Vagina (tissue), 2 donors: ENCODE measurements at regions not wholly inside any gene's neighbourhood (a gene's known extent, or its start where the extent isn't known, plus 50 kb on each side); places are given as distances from the start of the nearest gene placed in this dataset.

Source experiments
- POLR2A ChIP-seq, 2 donors: fragments of 450-650 bp; IDR thresholded peaks; one replicate each; pipeline ENCODE4 v1.6.1; 2017; ENCODE audit warnings: antibody characterized with exemption in 2 of 2, mild to moderate bottlenecking in 2 of 2, moderate library complexity in 2 of 2
- TF ChIP-seq, protein P1 (sequence below), 3 experiments: fragments of 450-650 bp in 2 of 3; fragments of 200-600 bp in 1 of 3; sonication (generic) in 1 of 3; IDR thresholded peaks; one replicate each; pipeline ENCODE4 v1.5.1; 2017 to 2019; ENCODE audit warnings: antibody characterized with exemption in 3 of 3, mild to moderate bottlenecking in 2 of 3, moderate library complexity in 2 of 3

DNA sequence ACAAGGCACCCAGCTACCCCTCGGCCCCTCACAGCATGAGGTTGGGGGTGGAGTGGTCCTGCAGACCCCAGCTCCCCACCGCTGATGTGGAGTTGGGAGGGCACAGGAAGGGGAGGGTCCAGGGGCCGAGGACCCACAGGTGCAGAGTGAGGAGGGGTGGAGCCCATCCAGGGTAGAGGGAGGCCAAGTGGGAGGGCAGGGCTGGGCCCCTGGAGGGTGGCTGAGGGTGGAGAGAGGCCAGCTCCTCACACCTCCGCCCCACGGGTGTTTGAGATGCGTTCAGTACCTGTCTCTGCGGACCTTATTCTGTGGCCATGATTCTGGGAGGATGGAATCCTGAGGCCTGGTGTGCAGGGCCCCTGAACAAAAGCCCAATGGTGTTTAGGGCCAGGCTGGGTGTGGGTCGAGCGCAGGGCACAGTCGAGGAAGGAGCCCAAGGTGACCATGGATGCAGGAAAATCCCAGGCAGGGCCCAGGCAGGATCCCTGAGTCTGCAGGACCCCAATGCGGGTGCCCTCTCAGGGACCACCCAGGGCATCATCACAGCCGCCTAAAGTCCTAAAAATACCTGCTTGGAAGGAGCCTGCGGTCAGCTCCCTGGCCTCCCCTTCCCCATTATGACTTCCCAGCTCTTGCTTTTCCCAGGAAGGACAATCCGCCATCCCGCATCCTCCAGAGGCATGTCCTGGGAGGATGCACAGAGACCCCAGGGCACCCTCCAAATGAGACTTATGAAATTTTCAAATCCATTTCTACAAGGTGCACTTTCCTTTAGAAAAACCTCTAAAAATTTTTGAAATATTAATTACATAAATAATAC lies 377.1 kb upstream of the SFSWAP start:
- TF ChIP-seq, protein P1, sequence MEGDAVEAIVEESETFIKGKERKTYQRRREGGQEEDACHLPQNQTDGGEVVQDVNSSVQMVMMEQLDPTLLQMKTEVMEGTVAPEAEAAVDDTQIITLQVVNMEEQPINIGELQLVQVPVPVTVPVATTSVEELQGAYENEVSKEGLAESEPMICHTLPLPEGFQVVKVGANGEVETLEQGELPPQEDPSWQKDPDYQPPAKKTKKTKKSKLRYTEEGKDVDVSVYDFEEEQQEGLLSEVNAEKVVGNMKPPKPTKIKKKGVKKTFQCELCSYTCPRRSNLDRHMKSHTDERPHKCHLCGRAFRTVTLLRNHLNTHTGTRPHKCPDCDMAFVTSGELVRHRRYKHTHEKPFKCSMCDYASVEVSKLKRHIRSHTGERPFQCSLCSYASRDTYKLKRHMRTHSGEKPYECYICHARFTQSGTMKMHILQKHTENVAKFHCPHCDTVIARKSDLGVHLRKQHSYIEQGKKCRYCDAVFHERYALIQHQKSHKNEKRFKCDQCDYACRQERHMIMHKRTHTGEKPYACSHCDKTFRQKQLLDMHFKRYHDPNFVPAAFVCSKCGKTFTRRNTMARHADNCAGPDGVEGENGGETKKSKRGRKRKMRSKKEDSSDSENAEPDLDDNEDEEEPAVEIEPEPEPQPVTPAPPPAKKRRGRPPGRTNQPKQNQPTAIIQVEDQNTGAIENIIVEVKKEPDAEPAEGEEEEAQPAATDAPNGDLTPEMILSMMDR (IDR thresholded peaks at IDR 0.05), result no peak
- TF ChIP-seq POLR2A (IDR thresholded peaks at IDR 0.05), result no peak
